ENCODE measurements at regions not wholly inside any gene's neighbourhood (a gene's known extent, or its start where the extent isn't known, plus 50 kb on each side); places are given as distances from the start of the nearest gene placed in this dataset.

DNA sequence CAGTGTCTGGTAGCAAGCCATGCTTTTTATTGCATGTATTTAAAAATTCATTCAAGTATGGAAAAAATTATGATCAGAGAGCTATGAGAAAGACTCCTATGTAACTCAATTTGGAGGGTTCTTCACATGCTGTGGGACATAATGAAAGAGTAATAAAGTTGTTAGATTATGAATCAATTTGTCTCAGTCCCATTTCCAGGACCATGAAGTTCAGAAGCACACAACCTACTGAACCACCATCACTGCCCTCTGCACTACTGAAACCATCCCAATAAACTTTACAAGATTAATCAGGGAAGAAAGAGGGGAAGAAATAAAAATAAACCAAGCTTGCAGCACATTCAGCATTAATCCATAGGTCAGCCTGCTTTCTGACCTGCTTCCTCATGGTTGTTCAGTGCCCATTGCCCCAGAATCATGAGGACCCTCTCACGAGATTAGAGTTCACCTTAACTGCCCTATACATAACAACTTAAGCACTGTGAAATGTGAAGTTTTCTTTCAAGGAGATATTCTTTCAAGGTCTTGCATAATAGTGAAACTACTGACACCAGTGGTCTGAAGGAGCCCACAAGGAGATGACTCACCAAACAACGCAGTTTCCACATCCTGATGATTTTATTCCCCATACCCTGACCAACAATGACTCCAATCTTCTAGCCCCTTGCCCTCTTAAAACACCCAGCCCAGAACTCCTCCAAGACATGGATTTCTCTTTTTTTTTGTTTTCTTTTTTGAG is 171.5 kb upstream of the ADCY1 start:
- no peak for TF ChIP-seq JUNB (IDR thresholded peaks at IDR 0.05)
- no peak for TF ChIP-seq CEBPB (IDR thresholded peaks at IDR 0.05; ENCODE audit: borderline replicate concordance in 1 of 2, low read depth in 2 of 2, low read length in 2 of 2)
- TF ChIP-seq NFIC (IDR thresholded peaks at IDR 0.05; ENCODE audit: low read depth, low read length) = no peak
- no peak for TF ChIP-seq EZH2 (IDR thresholded peaks at IDR 0.05; ENCODE audit: borderline replicate concordance, control insufficient read depth, low read depth, low read length)
- TF ChIP-seq USF2 (IDR thresholded peaks at IDR 0.05; ENCODE audit: borderline replicate concordance, low read depth, low read length) = no peak
- no peak for TF ChIP-seq BMI1 (IDR thresholded peaks at IDR 0.05; ENCODE audit: borderline replicate concordance)
- no peak for TF ChIP-seq MYC (IDR thresholded peaks at IDR 0.05; ENCODE audit: insufficient read depth, insufficient read length, insufficient replicate concordance, low read length, severe bottlenecking)
- TF ChIP-seq, protein P1, sequence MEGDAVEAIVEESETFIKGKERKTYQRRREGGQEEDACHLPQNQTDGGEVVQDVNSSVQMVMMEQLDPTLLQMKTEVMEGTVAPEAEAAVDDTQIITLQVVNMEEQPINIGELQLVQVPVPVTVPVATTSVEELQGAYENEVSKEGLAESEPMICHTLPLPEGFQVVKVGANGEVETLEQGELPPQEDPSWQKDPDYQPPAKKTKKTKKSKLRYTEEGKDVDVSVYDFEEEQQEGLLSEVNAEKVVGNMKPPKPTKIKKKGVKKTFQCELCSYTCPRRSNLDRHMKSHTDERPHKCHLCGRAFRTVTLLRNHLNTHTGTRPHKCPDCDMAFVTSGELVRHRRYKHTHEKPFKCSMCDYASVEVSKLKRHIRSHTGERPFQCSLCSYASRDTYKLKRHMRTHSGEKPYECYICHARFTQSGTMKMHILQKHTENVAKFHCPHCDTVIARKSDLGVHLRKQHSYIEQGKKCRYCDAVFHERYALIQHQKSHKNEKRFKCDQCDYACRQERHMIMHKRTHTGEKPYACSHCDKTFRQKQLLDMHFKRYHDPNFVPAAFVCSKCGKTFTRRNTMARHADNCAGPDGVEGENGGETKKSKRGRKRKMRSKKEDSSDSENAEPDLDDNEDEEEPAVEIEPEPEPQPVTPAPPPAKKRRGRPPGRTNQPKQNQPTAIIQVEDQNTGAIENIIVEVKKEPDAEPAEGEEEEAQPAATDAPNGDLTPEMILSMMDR (IDR thresholded peaks at IDR 0.05 in 2 of 3, conservative IDR thresholded peaks at IDR 0.05 in 1 of 3; ENCODE audit: control insufficient read depth in 2 of 3, extremely low read depth in 1 of 3, insufficient read depth in 1 of 3, low read depth in 3 of 3, low read length in 3 of 3) = no peak
- TF ChIP-seq, protein P2, sequence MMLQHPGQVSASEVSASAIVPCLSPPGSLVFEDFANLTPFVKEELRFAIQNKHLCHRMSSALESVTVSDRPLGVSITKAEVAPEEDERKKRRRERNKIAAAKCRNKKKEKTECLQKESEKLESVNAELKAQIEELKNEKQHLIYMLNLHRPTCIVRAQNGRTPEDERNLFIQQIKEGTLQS (IDR thresholded peaks at IDR 0.05; ENCODE audit: borderline replicate concordance, extremely low read depth, low read depth, low read length) = no peak

All from GM12878 (cell line).